ENCODE measurements at regions not wholly inside any gene's neighbourhood (a gene's known extent, or its start where the extent isn't known, plus 50 kb on each side); places are given as distances from the start of the nearest gene placed in this dataset.

GRCh38 chr17:77416105-77416713 lies 275.4 kb downstream of the SEC14L1 start:
- WGBS (ENCODE audit: insufficient coverage, low coverage, missing lambda C conversion rate): 82% methylated on average over 14 of the region's 17 CpGs
- Histone ChIP-seq H3K27me3 (ENCODE audit: control insufficient read depth in 2 of 2, insufficient read depth in 2 of 2, low read length in 2 of 2) (no peaks in the 10 kb centered on the region), H3K4me1 (replicated peaks in 1 of 2; ENCODE audit: control insufficient read depth in 2 of 2, insufficient read depth in 2 of 2, low read length in 2 of 2) (peaks cover 20 to 36% of the 10 kb centered on the region in 2 experiments), H4K20me1 (replicated peaks; ENCODE audit: control insufficient read depth, insufficient read depth, low read length) (peaks cover 40% of the 10 kb centered on the region), H3K36me3 (ENCODE audit: control insufficient read depth, insufficient read depth, low read length) (0 out of 3 replicates have a peak, but pooled peaks cover 6% of the 10 kb centered on the region), H3K9me1 (ENCODE audit: control insufficient read depth, insufficient read depth, low read length) (peaks cover 7% of the 10 kb centered on the region), H3K27ac (ENCODE audit: extremely low read depth, low read depth, low read length) (no peak overlapping the region), H3K9ac (ENCODE audit: insufficient read depth in 1 of 2, low read depth in 2 of 2, low read length in 2 of 2) (no peak overlapping the region), H2AFZ (ENCODE audit: low read depth, low read length) (no peak overlapping the region), H3K79me2 (ENCODE audit: control insufficient read depth, insufficient read depth, low read length) (peaks cover 29% of the 10 kb centered on the region), H3K4me2 (ENCODE audit: insufficient read depth, low read length) (no peak overlapping the region), H3K9me3 (replicated peaks; ENCODE audit: control insufficient read depth, insufficient read depth, low read depth, low read length) (no peaks in the 10 kb centered on the region), H3K4me3 (no peak overlapping the region)
- POLR2A ChIA-PET: interaction anchor here (0.8 to 1.0 kb wide), 2 partner anchors 8 to 11 kb away, joined by 3 read pairs; no protein-coding TSS in a partner anchor
- no peak for DNase-seq (ENCODE audit: extremely low read depth in 1 of 4, low spot score in 3 of 4)
- FAIRE-seq: no peak
- ATAC-seq: no peak
- TF ChIP-seq TEAD1 (CRISPR knock-in tag; IDR thresholded peaks at IDR 0.05): no peak
- TF ChIP-seq CBX5 (IDR thresholded peaks at IDR 0.05; ENCODE audit: borderline replicate concordance, low read depth): no peak
- no TSS peak for BruUV-seq (replicated peaks)
- CTCF ChIA-PET (ENCODE audit: low intra/inter-chr PET ratio): no interaction called here
- intact Hi-C loops (cut with micrococcal nuclease): no loop called here
- in situ Hi-C loops (cut with MboI): no loop called here

- H3K4me3 ChIP-seq: no peak overlapping the region
- peaks cover 10% of the 10 kb centered on the region; the same call in 1 of the 3 replicates for H3K36me3 ChIP-seq (ENCODE audit: control insufficient read depth, insufficient read depth, low read length)
- in situ Hi-C loops (cut with MboI): no loop called here
- H3K9me1 ChIP-seq (ENCODE audit: control insufficient read depth, insufficient read depth, low read length): peaks cover 10% of the 10 kb centered on the region
- no peaks in the 10 kb centered on the region for H3K27me3 ChIP-seq (ENCODE audit: control insufficient read depth in 2 of 2, insufficient read depth in 2 of 2, low read length in 2 of 2)
- no peak overlapping the region for H2AFZ ChIP-seq (ENCODE audit: low read depth, low read length)
- 82% methylated on average over 11 of the region's 12 CpGs for WGBS (ENCODE audit: insufficient coverage, low coverage, missing lambda C conversion rate)
- CTCF ChIA-PET (ENCODE audit: low intra/inter-chr PET ratio): no interaction called here
- no peaks in the 10 kb centered on the region for H3K9me3 ChIP-seq (replicated peaks; ENCODE audit: control insufficient read depth, insufficient read depth, low read depth, low read length)
- H3K27ac ChIP-seq (ENCODE audit: extremely low read depth, low read depth, low read length): no peak overlapping the region
- no peak overlapping the region for H3K4me2 ChIP-seq (ENCODE audit: insufficient read depth, low read length)
- H3K4me1 ChIP-seq (replicated peaks in 1 of 2; ENCODE audit: control insufficient read depth in 2 of 2, insufficient read depth in 2 of 2, low read length in 2 of 2): peaks cover 26 to 48% of the 10 kb centered on the region in 2 experiments
- H4K20me1 ChIP-seq (replicated peaks; ENCODE audit: control insufficient read depth, insufficient read depth, low read length): peaks cover 44% of the 10 kb centered on the region
- no peak overlapping the region; a peak in 1 of 4 replicates for H3K9ac ChIP-seq (ENCODE audit: insufficient read depth in 1 of 2, low read depth in 2 of 2, low read length in 2 of 2)
- H3K79me2 ChIP-seq (ENCODE audit: control insufficient read depth, insufficient read depth, low read length): peaks cover 28% of the 10 kb centered on the region
- DNase-seq (ENCODE audit: extremely low read depth in 1 of 4, low spot score in 3 of 4): no peak
- POLR2A ChIA-PET: interaction anchor here (0.6 kb wide), 2 partner anchors 11 to 808 kb away, joined by 3 to 4 read pairs; no protein-coding TSS in a partner anchor
- no peak for FAIRE-seq
- intact Hi-C loops (cut with micrococcal nuclease): no loop called here
- ATAC-seq: no peak
- BruUV-seq (replicated peaks): no TSS peak
- TF ChIP-seq CTCFL (IDR thresholded peaks at IDR 0.05; ENCODE audit: borderline replicate concordance, insufficient read depth, low read depth, low read length, poor library complexity, severe bottlenecking) (no peak), ZNF384 (IDR thresholded peaks at IDR 0.05; ENCODE audit: low read depth, low read length) (no peak), CBX8 (IDR thresholded peaks at IDR 0.05; ENCODE audit: borderline replicate concordance, extremely low read depth, low read depth, low read length, poor library complexity, severe bottlenecking) (no peak), TAF7 (tag; IDR thresholded peaks at IDR 0.05) (no peak), BRF1 (IDR thresholded peaks at IDR 0.05; ENCODE audit: borderline replicate concordance, extremely low read depth, insufficient read length) (no peak), PBX2 (CRISPR knock-in tag; IDR thresholded peaks at IDR 0.05; ENCODE audit: low read depth) (no peak), PBX2 (tag; conservative IDR thresholded peaks at IDR 0.05; ENCODE audit: low read depth) (no peak), SMAD1 (IDR thresholded peaks at IDR 0.05; ENCODE audit: low read depth, low read length, partially characterized antibody) (no peak)
Observed at GRCh38 chr17:77417575-77417974, 276.8 kb downstream of the SEC14L1 start.
